Activated T-cell treated with anti-CD3 and anti-CD28 coated beads, Interleukin-2, amount 50 U/mL, for 24 hours (primary cell): ENCODE measurements at regions not wholly inside any gene's neighbourhood (a gene's known extent, or its start where the extent isn't known, plus 50 kb on each side); places are given as distances from the start of the nearest gene placed in this dataset.

ENCODE experiments used
- DNase-seq: peaks from one replicate; pipeline ENCODE4 v3.0.0-alpha.2; 2020
- H3K27ac Mint-ChIP-seq: 2 replicates; pipeline ENCODE4 v1.8.0; 2020; ENCODE audit warnings: mild to moderate bottlenecking, mixed read lengths
- H3K27me3 Mint-ChIP-seq: 2 replicates; pipeline ENCODE4 v1.8.0; 2020; ENCODE audit warnings: mixed read lengths
- H3K36me3 Mint-ChIP-seq: 2 replicates; pipeline ENCODE4 v1.8.0; 2020; ENCODE audit warnings: low read depth, mixed read lengths
- H3K4me1 Mint-ChIP-seq: 2 replicates; pipeline ENCODE4 v1.8.0; 2020; ENCODE audit warnings: low read depth, mixed read lengths
- H3K4me3 Mint-ChIP-seq: 2 replicates; pipeline ENCODE4 v1.8.0; 2020; ENCODE audit warnings: mild to moderate bottlenecking, moderate library complexity, mixed read lengths
- H3K9me3 Mint-ChIP-seq: 2 replicates; pipeline ENCODE4 v1.8.0; 2020; ENCODE audit warnings: mixed read lengths

- no peak for DNase-seq
- H3K9me3 Mint-ChIP-seq, result no peaks in the 10 kb centered on the region
- H3K27ac Mint-ChIP-seq, result no peak overlapping the region
- no peaks in the 10 kb centered on the region for H3K27me3 Mint-ChIP-seq
- H3K4me1 Mint-ChIP-seq, result peaks cover 29% of the 10 kb centered on the region
- H3K36me3 Mint-ChIP-seq, result peaks cover 32% of the 10 kb centered on the region
- no peak overlapping the region for H3K4me3 Mint-ChIP-seq
Measured at GRCh38 chr3:48067271-48067670, 51.1 kb upstream of the MAP4 start.
